NCI-H446 treated with DMSO at 0.1 percent for 48 hours (cell line): ENCODE measurements at regions not wholly inside any gene's neighbourhood (a gene's known extent, or its start where the extent isn't known, plus 50 kb on each side); places are given as distances from the start of the nearest gene placed in this dataset.
A peak's percentile ranks its signal among the peaks of the same experiment; 100 is the strongest.

Experiments
- DNase-seq: peaks from one replicate; lab custom pipeline; 2025; lab: John Stamatoyannopoulos, UW

- no peak for DNase-seq
These were observed 128.6 kb upstream of the ARID1B start for GRCh38 chr6:156648616-156649015.

- no peak for DNase-seq
These were observed 129.2 kb upstream of the ARID1B start for GRCh38 chr6:156647991-156648390.

- DNase-seq, result no peak
These were observed 129.9 kb upstream of the ARID1B start for GRCh38 chr6:156647140-156647784.

- no peak for DNase-seq
These were observed 130.7 kb upstream of the ARID1B start for GRCh38 chr6:156646496-156646895.

GRCh38 chr6:156645097-156645496 lies 132.1 kb upstream of the ARID1B start:
- DNase-seq, result no peak

- no peak for DNase-seq
These were observed 138.0 kb upstream of the ARID1B start for GRCh38 chr6:156639009-156639721.

GRCh38 chr6:156638581-156638980 lies 138.6 kb upstream of the ARID1B start:
- no peak for DNase-seq

GRCh38 chr6:156634951-156635371 lies 142.2 kb upstream of the ARID1B start:
- no peak for DNase-seq

- DNase-seq, result no peak
These were observed 143.1 kb upstream of the ARID1B start for GRCh38 chr6:156634048-156634447.

GRCh38 chr6:156633291-156633690 lies 143.9 kb upstream of the ARID1B start:
- DNase-seq, result no peak

GRCh38 chr6:156630613-156631302 lies 146.4 kb upstream of the ARID1B start:
- no peak for DNase-seq

GRCh38 chr6:156628805-156629204 lies 148.4 kb upstream of the ARID1B start:
- DNase-seq, result no peak

GRCh38 chr6:156627524-156627923 lies 149.7 kb upstream of the ARID1B start:
- no peak for DNase-seq

- DNase-seq, result no peak
These were observed 155.0 kb upstream of the ARID1B start for GRCh38 chr6:156622185-156622584.

GRCh38 chr6:156620331-156620730 lies 156.8 kb upstream of the ARID1B start:
- no peak for DNase-seq

- DNase-seq, result peak; percentile 26
These were observed 158.5 kb upstream of the ARID1B start for GRCh38 chr6:156618600-156619205.

- no peak for DNase-seq
These were observed 159.2 kb upstream of the ARID1B start for GRCh38 chr6:156617941-156618340.

- no peak for DNase-seq
These were observed 159.8 kb upstream of the ARID1B start for GRCh38 chr6:156617376-156617775.

GRCh38 chr6:156616495-156616894 lies 160.7 kb upstream of the ARID1B start:
- no peak for DNase-seq

GRCh38 chr6:156613996-156614395 lies 163.2 kb upstream of the ARID1B start:
- DNase-seq, result no peak

- no peak for DNase-seq
These were observed 164.8 kb upstream of the ARID1B start for GRCh38 chr6:156612361-156612760.

- no peak for DNase-seq
These were observed 175.2 kb upstream of the ARID1B start for GRCh38 chr6:156602066-156602385.
